SK-N-SH (cell line): ENCODE measurements at regions not wholly inside any gene's neighbourhood (a gene's known extent, or its start where the extent isn't known, plus 50 kb on each side); places are given as distances from the start of the nearest gene placed in this dataset.

Experiments used
- CTCF ChIP-seq: fragments of 200-600 bp; sonication (generic); IDR thresholded peaks from 2 replicates; pipeline ENCODE4 v1.6.1; 2017; ENCODE audit warnings: antibody characterized with exemption, mild to moderate bottlenecking, moderate library complexity
- MXI1 ChIP-seq: IDR thresholded peaks from 2 replicates; pipeline ENCODE4 v1.6.1; 2012; ENCODE audit warnings: mild to moderate bottlenecking, low read depth, low read length, improper control_type of control experiment
- NFIC ChIP-seq: IDR thresholded peaks from 2 replicates; pipeline ENCODE4 v1.4.0; 2012; ENCODE audit warnings: borderline replicate concordance
- NRF1 ChIP-seq: IDR thresholded peaks from 2 replicates; pipeline ENCODE4 v1.6.1; 2012; ENCODE audit warnings: low read depth, mild to moderate bottlenecking, low read length
- POLR2AphosphoS5 ChIP-seq: IDR thresholded peaks from 2 replicates; pipeline ENCODE4 v1.6.1; 2012; ENCODE audit warnings: low read depth, low read length
- RCOR1 ChIP-seq: fragments of 150-350 bp; IDR thresholded peaks from 2 replicates; pipeline ENCODE4 v1.6.1; 2017; ENCODE audit warnings: antibody characterized with exemption, low read length
- RFX5 ChIP-seq: IDR thresholded peaks from 2 replicates; pipeline ENCODE4 v1.6.1; 2012; ENCODE audit warnings: mild to moderate bottlenecking, improper control_type of control experiment, low read length
- SIN3A ChIP-seq: IDR thresholded peaks from 2 replicates; pipeline ENCODE4 v1.6.1; 2012; ENCODE audit warnings: low read depth, mild to moderate bottlenecking, low read length, moderate library complexity, borderline replicate concordance
- USF1 ChIP-seq: IDR thresholded peaks from 2 replicates; pipeline ENCODE4 v1.4.0; 2012; ENCODE audit warnings: low read depth, borderline replicate concordance

- TF ChIP-seq POLR2AphosphoS5 (no peak), CTCF (no peak), NRF1 (no peak), RCOR1 (no peak), NFIC (no peak), RFX5 (no peak), USF1 (no peak), SIN3A (no peak), MXI1 (no peak)
These were observed 593.5 kb downstream of the MMUT start for GRCh38 chr6:48869595-48869994.
